ENCODE measurements at regions not wholly inside any gene's neighbourhood (a gene's known extent, or its start where the extent isn't known, plus 50 kb on each side); places are given as distances from the start of the nearest gene placed in this dataset.
A peak's percentile ranks its signal among the peaks of the same experiment; 100 is the strongest.
"Not testable (repeated sequence)": the region's sequence is repeated elsewhere in the genome, so short reads cannot be mapped to it uniquely, and the experiment has no call there.

DNA sequence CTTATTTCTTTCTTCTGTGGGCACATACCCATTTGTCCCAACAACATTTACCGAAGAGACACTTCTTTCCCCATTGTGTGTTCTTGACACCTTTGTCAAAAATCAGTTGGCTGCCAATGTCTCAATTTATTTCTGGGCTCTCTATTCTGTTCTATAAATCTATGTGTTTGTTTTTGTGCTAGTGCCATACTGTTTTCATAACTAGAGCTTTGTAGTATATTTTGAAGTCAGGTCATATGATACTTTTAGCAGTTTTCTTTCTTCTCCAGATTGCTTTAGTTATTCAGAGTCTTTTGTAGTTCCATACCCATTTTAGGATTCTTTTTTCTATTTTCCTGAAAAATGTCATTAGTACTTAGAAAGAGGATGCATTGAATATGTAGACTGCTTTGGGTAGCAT is 1276.3 kb downstream of the SLITRK1 start:
- no peak for DNase-seq (ENCODE audit: low read depth)

DNA sequence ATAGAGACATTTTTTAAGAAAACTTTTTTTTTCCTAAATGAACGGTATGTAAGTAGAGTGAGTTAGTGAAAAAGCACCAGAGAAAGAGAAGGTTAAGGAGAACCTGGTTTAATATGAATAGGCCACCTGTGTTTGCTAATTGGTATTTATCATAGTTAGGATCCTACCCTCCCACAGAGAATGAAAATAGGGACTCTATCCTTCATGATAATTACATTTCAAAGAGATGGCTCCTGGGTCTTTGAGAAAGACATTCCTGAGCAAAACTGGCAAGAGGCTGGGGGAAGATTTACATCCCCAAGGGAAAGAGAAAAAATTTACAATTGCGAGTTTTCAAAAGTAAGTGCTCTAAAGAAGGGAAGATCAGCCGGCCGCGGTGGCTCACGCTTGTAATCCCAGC is 1284.5 kb downstream of the SLITRK1 start:
- no peak for DNase-seq (ENCODE audit: low read depth)

DNA sequence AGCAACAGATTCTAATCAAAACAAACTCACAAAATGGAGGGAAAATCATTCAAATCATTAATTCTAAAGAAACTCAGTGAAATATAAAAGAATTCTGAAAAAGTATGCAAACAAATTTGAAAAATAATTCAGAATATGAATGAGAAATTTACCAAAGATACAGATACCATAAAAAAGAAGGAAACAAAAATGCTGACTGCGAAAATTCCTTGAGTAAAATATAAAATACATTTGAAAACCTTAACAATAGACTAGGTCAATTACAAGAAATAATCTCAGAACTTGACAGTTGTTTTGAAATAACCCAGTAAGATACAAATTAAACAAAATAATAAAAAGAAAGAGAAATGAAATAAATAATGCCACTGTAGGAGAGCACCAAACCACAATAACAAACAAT is 1289.0 kb downstream of the SLITRK1 start:
- DNase-seq (ENCODE audit: low read depth): no peak

DNA sequence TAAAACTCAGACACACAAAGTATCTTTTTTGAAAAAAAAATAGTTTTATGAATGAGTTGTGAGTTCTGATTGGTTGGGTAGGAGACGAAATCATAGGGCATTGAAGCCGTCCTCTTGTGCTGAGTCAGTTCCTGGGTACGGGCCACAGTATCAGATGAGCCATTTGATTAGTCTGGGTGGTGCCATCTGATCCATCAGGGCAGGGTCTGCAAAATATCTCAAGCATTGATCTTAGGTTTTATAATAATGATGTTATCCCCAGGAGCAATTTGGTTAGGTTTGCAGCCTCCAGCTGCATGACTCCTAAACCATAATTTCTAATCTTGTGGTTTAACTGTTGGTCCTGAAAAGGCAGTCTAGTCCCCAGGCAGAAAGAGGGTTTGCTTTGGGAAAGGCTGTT is 1310.6 kb downstream of the SLITRK1 start:
- DNase-seq (ENCODE audit: low read depth): peak; percentile 18

DNA sequence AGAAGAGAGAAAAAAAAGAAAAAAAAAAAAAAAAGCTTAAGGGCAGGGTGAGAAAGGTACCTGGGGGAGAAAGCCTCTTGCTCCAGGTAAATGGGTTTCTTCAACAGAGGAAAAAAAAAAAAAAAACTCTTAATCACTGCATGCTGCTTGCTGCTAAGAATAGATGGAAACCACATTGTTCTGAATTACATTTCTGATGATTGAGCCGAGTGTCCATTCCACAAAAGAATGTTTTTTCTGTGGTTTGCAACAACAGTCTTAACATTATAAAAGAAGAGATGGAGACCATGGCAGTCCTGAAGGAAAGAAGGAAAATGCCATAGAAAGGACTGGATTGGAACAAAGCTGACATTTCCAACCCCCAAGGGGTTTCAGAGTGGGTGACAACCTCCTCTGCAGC is 1312.7 kb downstream of the SLITRK1 start:
- DNase-seq (ENCODE audit: low read depth): peak; percentile 51

DNA sequence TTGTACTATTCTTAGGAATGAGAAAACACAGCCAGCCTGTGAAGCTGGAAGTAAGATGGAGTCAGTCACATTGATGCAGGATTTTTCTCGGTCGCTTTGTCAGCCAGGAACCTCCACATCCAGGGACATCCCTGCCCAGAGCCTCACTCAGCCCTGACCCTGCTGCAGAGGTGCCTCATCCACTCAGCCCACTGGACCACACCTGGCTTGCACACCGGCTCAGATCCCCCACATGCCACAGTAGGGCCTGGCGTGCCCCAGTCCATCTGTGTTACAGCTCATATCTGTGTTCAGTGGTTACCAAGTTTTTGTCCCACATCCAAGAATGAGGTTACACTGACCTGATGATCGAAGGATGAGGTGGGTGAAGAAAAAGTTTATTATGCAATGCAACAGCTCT is 1315.4 kb downstream of the SLITRK1 start:
- DNase-seq (ENCODE audit: low read depth): no peak

DNA sequence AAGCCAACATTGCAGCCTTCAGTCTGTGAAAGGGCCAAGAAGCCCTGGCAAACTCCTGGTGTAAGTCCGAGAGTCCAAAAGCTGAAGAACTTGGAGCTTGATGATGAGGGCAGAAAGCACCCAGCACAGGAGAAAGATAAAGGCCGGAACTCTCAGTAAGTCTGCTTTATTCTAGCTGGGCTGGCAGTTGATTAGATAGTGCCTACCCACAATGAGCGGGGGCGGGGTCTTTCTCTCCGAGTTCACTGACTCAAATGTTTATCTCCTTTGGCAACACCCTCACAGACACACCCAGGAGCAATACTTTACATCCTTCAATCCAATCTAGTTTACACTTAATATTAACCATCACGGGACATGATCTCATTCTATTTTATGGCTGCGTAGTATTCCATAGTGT is 1317.1 kb downstream of the SLITRK1 start:
- no peak for DNase-seq (ENCODE audit: low read depth)

DNA sequence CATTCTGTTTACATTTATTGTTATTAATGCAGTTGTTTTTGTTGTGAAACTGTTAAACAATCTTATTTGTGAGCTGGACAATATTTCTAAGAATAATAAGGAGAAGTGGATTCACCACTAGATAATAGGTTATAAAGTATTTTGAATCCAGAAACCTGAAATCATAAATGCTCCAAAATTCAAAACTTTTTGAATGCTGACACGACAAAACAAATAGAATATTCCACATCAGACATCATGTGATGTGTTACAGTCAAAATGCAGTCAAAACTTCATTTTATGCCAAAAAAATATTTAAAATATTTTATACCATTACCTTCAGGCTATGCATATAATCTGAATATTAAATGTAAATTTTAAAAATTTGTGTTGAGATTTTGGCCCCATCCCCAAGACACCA is 1321.4 kb downstream of the SLITRK1 start:
- no peak for DNase-seq (ENCODE audit: low read depth)

DNA sequence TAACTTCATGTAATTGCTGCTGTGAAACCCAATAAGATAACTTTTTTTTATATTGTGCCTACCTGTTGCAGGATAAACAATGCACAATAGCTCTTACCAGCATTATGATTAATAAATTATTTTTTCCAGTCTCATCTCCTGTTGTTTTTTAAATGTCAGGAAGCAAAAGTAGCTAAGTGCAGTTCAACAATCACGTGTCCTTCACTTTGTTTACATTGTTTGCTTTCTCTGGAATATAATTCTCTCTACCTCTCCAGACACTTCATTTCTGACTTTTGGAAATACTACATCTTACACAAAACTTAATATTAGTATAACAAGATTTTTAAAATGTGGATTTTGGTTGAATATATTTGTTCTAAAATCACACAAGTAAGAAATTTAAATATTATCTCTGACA is 1359.4 kb downstream of the SLITRK1 start:
- no peak for DNase-seq (ENCODE audit: low read depth)

DNA sequence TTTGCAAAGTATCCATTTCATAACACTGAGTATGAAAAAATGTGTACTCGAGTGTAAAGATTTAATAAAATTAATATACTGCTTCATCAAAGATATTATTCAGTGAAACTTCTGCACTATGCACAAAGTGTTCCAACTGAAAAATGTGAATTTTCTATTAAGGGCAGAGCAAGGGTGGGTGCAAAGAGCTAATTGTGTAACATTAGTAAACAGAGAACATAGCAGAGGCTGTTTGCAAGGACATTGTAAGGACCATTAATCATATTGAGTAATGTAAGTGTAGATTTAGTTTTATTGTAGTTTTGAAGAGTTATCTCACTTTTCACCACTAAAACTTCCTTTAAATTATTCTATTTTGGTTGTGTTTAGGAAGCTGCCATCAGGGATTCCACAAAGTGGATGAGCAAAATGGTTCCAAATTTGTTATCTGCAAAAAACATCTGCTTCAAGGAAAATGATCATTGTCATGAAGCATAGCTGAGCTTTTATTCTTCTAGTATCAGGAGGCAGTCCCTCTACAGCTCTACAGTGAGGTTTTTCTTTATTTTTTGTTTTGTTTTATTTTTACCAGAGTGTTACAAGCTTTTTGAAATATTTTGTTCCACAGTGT is 1375.4 kb downstream of the SLITRK1 start:
- no peak for DNase-seq (ENCODE audit: low read depth)

DNA sequence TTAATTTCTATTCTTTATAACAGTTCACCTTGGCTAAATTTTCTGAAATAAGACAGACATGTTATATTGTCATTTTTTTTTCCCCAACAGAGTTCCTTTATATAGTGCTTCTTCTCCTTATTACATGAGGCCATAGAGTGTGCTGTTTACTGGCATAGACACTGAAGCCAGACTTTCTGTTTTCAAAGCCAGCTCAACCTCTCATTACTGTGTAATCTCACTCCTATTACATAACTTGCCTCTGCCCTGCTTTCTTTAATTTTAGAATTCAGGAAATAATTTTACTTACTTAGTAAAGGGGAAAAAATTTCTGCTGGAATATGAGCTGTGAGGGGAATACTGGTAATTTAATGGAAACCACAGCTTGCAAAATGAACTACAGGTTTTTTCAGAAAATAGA is 1380.4 kb downstream of the SLITRK1 start:
- DNase-seq (ENCODE audit: low read depth): no peak

DNA sequence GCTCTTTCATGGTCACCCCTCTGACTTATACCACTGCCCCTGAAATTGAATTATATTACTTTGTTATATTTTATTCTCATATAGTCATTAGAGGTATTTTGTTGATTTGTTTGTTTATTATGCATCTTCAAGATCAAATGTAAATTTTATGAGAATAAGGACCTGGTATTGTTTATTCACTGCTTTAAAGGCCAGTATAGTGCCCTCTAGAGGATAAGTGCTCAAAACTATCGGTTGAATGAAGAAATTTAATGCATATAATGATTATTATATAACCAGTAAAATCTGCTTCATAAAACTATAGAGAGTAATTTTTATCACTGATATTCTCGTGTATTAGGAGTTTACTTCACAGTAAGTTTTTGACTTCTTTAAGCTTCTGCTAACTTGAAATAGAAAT is 1401.9 kb downstream of the SLITRK1 start:
- DNase-seq (ENCODE audit: low read depth): peak; percentile 10

DNA sequence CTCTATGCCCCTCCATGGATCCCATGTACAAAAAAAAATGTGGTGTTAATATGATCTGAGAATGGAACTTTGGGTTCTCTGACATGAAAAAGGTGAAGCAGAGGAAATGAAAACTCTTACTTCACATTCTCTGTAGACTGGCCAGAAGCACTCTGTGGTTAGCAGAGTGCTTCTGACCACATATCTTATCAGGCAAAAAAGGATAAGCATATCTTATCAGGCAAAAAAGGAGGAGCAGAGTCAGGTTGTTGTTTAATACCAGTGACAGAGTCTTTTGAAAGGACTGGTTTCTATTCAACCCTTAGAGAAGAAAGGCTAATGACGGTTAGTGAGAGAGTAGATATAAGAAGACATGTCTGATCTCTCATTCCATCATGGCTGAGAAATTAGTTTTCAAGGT is 1404.8 kb downstream of the SLITRK1 start:
- no peak for DNase-seq (ENCODE audit: low read depth)

DNA sequence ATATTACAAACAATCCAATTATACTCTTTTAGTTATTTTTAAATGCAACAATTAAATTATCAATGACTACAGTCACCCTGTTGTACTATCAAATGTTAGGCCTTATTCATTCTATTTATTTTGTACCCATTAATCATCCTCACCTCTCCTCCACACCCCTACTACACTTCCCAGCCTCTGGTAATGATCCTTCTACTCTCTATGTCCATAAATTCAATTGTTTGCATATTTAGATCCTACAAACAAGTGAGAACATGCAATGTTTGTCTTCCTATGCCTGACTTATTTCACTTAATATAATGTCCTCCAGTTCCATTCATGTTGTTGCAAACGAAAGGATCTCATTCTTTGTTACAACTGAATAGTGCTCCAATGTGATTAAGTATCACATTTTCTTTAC is 1414.6 kb downstream of the SLITRK1 start:
- no peak for DNase-seq (ENCODE audit: low read depth)

DNA sequence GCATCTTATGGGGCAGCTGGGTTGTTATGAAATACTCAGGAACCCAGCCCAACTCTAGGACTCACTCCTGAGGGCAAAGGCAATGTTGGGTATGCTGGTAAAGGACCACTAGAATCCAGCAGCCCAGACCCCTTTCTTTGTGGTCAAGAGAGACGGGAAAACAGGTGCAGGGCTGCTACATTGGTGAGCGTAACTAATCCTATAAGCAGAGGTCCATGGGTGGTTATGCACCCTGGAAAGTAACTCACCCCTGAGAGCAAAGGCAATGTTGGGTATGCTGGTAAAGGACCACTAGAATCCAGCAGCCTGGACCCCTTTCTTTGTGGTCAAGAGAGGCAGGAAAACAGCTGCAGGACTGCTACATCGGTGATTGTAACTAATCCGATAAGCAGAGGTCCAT is 1422.7 kb downstream of the SLITRK1 start:
- DNase-seq (ENCODE audit: low read depth): not testable (repeated sequence)

DNA sequence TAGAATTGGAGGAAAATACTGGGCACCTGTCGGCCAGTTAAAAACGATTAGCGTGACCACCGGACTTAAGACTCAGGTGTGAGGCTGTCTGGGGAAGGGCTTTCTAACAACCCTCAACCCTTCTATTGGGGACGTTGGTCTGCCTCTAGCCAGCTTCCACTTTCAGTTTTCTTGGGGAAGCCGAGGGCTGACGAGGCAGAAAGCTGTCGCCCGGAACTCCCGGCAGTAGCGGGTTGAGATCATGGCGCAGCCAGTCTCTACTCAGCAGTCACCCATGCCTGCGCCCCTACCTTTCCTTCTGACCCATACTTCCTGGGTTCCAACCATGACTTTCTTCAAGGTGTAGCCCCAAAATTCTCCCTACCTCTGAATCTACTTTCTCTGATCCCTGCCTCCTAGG is 1424.1 kb downstream of the SLITRK1 start:
- no peak for DNase-seq (ENCODE audit: low read depth)

DNA sequence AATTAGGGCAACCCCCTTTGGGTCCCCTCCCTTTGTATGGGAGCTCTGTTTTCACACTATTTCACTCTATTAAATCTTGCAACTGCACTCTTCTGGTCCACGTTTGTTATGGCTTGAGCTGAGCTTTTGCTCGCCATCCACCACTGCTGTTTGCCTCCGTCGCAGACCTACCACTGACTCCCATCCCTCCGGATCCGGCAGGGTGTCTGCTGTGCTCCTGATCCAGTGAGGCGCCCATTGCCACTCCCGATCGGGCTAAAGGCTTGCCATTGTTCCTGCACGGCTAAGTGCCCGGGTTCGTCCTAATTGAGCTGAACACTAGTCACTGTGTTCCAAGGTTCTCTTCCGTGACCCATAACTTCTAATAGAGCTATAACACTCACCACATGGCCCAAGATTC is 1424.7 kb downstream of the SLITRK1 start:
- not testable (repeated sequence) for DNase-seq (ENCODE audit: low read depth)

DNA sequence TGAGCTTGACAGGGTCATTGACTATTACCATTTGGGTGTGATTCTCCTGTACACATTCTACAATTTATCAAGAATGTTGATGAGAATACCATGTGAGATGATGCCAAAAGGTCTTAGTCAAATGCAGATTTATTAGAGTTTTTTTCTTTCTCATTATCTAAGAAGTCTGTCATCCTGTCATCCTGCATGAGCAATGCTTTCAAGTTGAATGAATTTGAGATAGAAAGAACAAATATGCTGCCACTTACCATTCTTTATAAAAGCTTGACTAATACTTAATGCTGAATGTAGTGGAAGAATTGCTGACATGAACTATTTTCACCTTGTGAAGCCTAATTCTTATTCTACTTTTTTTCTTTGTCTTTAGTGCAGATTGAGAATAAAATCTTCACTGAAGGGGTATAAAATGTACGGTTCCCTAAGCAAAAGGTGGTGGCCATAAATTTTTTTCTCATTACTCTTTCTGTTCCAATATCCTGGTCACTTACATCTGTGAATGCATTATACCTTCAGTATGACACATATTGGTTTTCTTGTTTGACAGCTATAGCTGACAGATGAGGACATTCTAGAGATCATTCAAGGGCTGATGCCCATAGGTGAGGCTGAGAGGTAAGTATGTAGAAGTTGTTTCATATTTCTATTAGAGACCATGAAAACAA is 1434.7 kb downstream of the SLITRK1 start:
- no peak for DNase-seq (ENCODE audit: low read depth)

DNA sequence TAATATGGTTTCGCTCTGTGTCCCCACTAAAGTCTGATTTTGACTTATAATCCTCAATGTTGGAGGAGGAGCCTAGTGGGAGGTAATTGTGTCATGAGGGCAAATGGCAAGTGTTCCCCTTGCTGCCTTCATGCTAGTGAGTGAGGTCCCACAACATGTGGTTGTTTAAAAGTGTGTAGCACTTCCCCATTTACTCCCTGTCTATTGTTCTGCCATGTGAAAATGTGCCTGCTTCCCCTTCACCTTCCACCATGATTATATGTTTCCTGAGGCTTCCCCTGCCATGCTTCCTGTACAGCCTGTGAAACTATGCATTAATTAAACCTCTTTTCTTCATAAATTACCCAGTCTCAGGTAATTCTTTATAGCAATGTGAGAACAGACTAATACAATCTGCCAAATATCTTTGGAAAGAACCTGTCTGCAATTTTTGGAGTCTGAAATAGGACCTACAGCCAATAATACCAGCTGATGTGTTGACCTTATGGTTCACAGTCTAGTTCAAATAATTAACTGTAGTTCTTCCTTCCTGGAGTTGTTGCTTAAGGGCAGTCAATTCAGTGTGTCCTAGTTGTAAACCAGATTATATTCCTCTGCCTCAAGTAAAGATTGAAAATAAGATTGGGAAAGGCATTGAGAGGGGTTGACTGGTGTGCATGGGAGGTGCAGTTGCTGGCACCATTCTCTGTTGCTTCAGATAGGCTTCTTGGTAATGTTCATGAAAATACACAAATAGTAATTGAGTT is 1442.9 kb downstream of the SLITRK1 start:
- no peak for DNase-seq (ENCODE audit: low read depth)

DNA sequence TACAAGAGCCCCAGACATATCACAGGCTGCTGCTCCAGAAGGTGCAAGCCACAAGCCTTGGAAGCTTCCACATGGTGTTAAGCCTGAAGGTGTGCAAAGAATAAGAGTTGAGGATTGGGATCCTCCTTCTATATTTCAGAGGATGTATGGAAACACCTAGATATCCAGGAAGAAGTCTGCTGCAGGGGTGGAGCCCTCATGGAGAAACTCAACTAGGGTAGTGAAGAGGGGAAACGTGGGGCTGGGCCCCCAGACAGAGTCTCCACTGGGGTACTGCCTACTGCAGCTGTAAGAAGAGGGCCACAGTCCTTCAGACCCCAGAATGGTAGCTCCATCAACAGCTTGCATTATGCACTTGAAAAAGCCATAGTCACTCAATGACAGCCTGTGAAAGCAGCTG is 1444.0 kb downstream of the SLITRK1 start:
- DNase-seq (ENCODE audit: low read depth): no peak

DNA sequence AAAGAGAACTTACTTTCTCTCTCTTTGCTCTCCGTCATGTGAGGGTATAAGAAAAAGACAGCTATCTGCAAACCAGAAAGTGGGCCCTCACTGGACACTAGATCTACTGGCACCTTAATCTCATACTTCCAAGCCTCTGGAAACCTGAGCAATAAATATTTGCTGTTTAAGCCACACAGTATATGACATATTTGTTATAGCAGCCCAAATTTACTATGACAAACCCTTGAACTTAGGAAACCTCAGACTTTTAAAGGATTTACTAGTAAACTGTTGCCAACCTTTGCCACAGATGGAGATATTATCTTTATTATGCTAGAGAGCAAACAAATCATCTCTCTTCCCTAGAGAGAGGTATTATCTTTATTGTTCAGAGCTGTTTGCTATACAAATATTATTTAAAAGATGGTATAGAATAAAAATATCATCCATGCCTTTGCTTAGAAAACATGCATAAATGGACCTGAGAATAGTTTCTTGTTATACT is 1446.1 kb downstream of the SLITRK1 start:
- no peak for DNase-seq (ENCODE audit: low read depth)

DNA sequence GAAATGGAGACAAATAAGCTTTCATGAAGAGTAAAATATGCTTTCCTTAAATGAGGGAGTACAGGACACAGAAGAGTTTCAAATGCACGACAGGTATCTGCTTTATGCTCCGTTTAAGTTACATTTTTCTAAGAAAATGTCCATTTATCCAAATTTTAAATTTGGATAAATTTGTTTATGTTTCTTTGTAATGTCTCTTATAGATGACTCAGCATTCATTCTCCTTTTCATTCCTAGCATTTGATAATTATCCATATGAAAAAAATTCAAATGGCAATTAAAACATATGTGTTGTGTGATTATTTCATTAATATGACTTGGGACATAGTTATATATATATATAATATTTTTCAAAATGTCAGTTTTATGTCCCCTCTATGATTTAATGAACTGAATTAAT is 1449.3 kb downstream of the SLITRK1 start:
- DNase-seq (ENCODE audit: low read depth): no peak

DNA sequence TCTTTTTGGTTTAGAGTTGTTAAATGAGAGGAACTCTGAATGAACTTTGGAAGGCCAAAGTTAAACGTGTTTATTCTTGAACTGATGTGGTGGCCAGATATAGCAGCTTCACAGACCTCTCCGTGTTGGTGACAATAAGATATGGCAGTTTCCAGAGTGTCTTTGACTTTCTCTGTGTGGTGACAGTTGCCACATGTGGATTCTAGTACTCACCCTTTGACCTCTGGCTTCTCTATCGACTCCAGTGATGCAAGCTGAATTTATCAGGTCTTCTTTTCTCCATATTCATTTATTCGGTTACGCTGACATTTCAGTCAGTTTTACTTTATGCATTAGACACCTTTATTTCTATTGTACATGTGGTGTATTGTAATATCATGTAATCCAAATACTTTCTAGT is 1469.5 kb downstream of the SLITRK1 start:
- DNase-seq (ENCODE audit: low read depth): no peak
